Tibial artery (tissue), 4 donors: ENCODE measurements at regions not wholly inside any gene's neighbourhood (a gene's known extent, or its start where the extent isn't known, plus 50 kb on each side); places are given as distances from the start of the nearest gene placed in this dataset.

Source experiments
- DNase-seq, 2 donors: peaks; one replicate each; pipeline ENCODE4 v3.0.0-alpha.2; 2019
- H3K27ac ChIP-seq, 2 donors: fragments of 200-600 bp; sonication (generic) in 1 of 2; 1 replicate in 1 of 2; 2 replicates in 1 of 2; pipeline ENCODE4 v1.5.1; 2018 to 2019; ENCODE audit warnings: mild to moderate bottlenecking in 1 of 2
- H3K27me3 ChIP-seq, 2 donors: fragments of 200-600 bp; sonication (generic) in 1 of 2; one replicate each; pipeline versions ENCODE4 v1.5.1 to v1.6.0; 2016 to 2019
- H3K36me3 ChIP-seq, 3 donors: fragments of 200-600 bp; sonication (generic) in 2 of 3; one replicate each; pipeline ENCODE4 v1.5.1; 2016 to 2019; ENCODE audit warnings: mild to moderate bottlenecking in 2 of 3
- H3K4me1 ChIP-seq, 4 donors: fragments of 200-600 bp; sonication (generic) in 2 of 4; 1 replicate in 3 of 4; 2 replicates in 1 of 4; pipeline ENCODE4 v1.5.1; 2016 to 2019
- H3K4me3 ChIP-seq, 2 donors: fragments of 200-600 bp; sonication (generic) in 1 of 2; 1 replicate in 1 of 2; 2 replicates in 1 of 2; pipeline ENCODE4 v1.5.1; 2018 to 2019; ENCODE audit warnings: mild to moderate bottlenecking in 2 of 2
- H3K9me3 ChIP-seq, 3 donors: fragments of 200-600 bp; sonication (generic) in 1 of 3; one replicate each; pipeline ENCODE4 v1.5.1; 2016 to 2019
- CTCF ChIP-seq, 2 experiments: fragments of 200-600 bp in 1 of 2; fragments of 450-650 bp in 1 of 2; IDR thresholded peaks; one replicate each; pipeline ENCODE4 v1.5.1; 2017 to 2019; ENCODE audit warnings: antibody characterized with exemption in 2 of 2, mild to moderate bottlenecking in 1 of 2, moderate library complexity in 1 of 2
- intact Hi-C: fragments of 100-400 bp; cut with DNase I; formaldehyde crosslinking; loops from one replicate; pipeline ENCODE4 v1.15.0; 2023; ENCODE audit warnings: low total_unique reads

- Histone ChIP-seq H3K4me3 (no peak overlapping the region), H3K36me3 (no peaks in the 10 kb centered on the region), H3K27me3 (no peaks in the 10 kb centered on the region), H3K4me1 (no peaks in the 10 kb centered on the region), H3K27ac (no peak overlapping the region), H3K9me3 (no peaks in the 10 kb centered on the region)
- intact Hi-C loops: no loop called here
- DNase-seq: no peak
- TF ChIP-seq CTCF (IDR thresholded peaks at IDR 0.05): no peak
Observed at GRCh38 chr20:55538261-55538908, 466.9 kb downstream of the CBLN4 start.

GRCh38 chr20:55535366-55535765, 470.0 kb downstream of the CBLN4 start:
- H3K4me3 ChIP-seq: no peak overlapping the region
- intact Hi-C loops: no loop called here
- no peak overlapping the region for H3K27ac ChIP-seq
- H3K27me3 ChIP-seq: no peaks in the 10 kb centered on the region
- DNase-seq: no peak
- H3K36me3 ChIP-seq: no peaks in the 10 kb centered on the region
- no peaks in the 10 kb centered on the region for H3K9me3 ChIP-seq
- no peaks in the 10 kb centered on the region for H3K4me1 ChIP-seq
- TF ChIP-seq CTCF (IDR thresholded peaks at IDR 0.05): no peak

- no peaks in the 10 kb centered on the region for H3K27me3 ChIP-seq
- no peaks in the 10 kb centered on the region for H3K36me3 ChIP-seq
- no peak for TF ChIP-seq CTCF (IDR thresholded peaks at IDR 0.05)
- H3K9me3 ChIP-seq: no peaks in the 10 kb centered on the region
- intact Hi-C loops: no loop called here
- no peak overlapping the region for H3K4me3 ChIP-seq
- no peaks in the 10 kb centered on the region for H3K4me1 ChIP-seq
- no peak overlapping the region for H3K27ac ChIP-seq
- no peak for DNase-seq
Observed at GRCh38 chr20:55533632-55534031, 471.7 kb downstream of the CBLN4 start.

- Histone ChIP-seq H3K27me3 (no peaks in the 10 kb centered on the region), H3K36me3 (no peaks in the 10 kb centered on the region), H3K4me3 (no peak overlapping the region), H3K27ac (no peak overlapping the region), H3K4me1 (no peaks in the 10 kb centered on the region), H3K9me3 (no peaks in the 10 kb centered on the region)
- no peak for TF ChIP-seq CTCF (IDR thresholded peaks at IDR 0.05)
- DNase-seq: no peak
- intact Hi-C loops: no loop called here
Observed at GRCh38 chr20:55530763-55531162, 474.6 kb downstream of the CBLN4 start.

GRCh38 chr20:55528482-55528881, 476.8 kb downstream of the CBLN4 start:
- no peak overlapping the region for H3K4me3 ChIP-seq
- no peaks in the 10 kb centered on the region for H3K36me3 ChIP-seq
- no peaks in the 10 kb centered on the region for H3K27me3 ChIP-seq
- H3K4me1 ChIP-seq: no peaks in the 10 kb centered on the region
- no peak for DNase-seq
- intact Hi-C loops: no loop called here
- no peak for TF ChIP-seq CTCF (IDR thresholded peaks at IDR 0.05)
- no peak overlapping the region for H3K27ac ChIP-seq
- H3K9me3 ChIP-seq: no peaks in the 10 kb centered on the region
